ENCODE measurements at regions not wholly inside any gene's neighbourhood (a gene's known extent, or its start where the extent isn't known, plus 50 kb on each side); places are given as distances from the start of the nearest gene placed in this dataset.
A peak's percentile ranks its signal among the peaks of the same experiment; 100 is the strongest.
"Not testable (repeated sequence)": the region's sequence is repeated elsewhere in the genome, so short reads cannot be mapped to it uniquely, and the experiment has no call there.

GRCh38 chr14:88929656-88930436 is 105.4 kb downstream of the TTC8 start:
- peak in 2 of 3 donors; percentile 4 to 10 for DNase-seq

- no peak for DNase-seq
These were observed 107.1 kb downstream of the TTC8 start for GRCh38 chr14:88931321-88932110.

- DNase-seq = no peak
These were observed 108.7 kb downstream of the TTC8 start for GRCh38 chr14:88933191-88933590.

GRCh38 chr14:88934351-88934806 is 109.9 kb downstream of the TTC8 start:
- no peak for DNase-seq

- no peak for DNase-seq
These were observed 110.6 kb downstream of the TTC8 start for GRCh38 chr14:88935083-88935482.

- no peak for DNase-seq
These were observed 113.3 kb downstream of the TTC8 start for GRCh38 chr14:88937706-88938105.

- DNase-seq = peak in 1 of 3 donors; percentile 0
These were observed 116.2 kb downstream of the TTC8 start for GRCh38 chr14:88940671-88941070.

GRCh38 chr14:88941414-88941813 is 117.0 kb downstream of the TTC8 start:
- DNase-seq = no peak

GRCh38 chr14:88947646-88948598 is 123.5 kb downstream of the TTC8 start:
- no peak for DNase-seq

GRCh38 chr14:88950069-88950468 is 125.6 kb downstream of the TTC8 start:
- no peak for DNase-seq

GRCh38 chr14:88951370-88951769 is 126.9 kb downstream of the TTC8 start:
- no peak for DNase-seq

- no peak for DNase-seq
These were observed 128.4 kb downstream of the TTC8 start for GRCh38 chr14:88952901-88953300.

- DNase-seq = no peak
These were observed 131.0 kb downstream of the TTC8 start for GRCh38 chr14:88955455-88955854.

- no peak for DNase-seq
These were observed 136.0 kb downstream of the TTC8 start for GRCh38 chr14:88960496-88960895.

- DNase-seq = no peak
These were observed 136.8 kb downstream of the TTC8 start for GRCh38 chr14:88961214-88961613.

GRCh38 chr14:88962356-88962755 is 137.9 kb downstream of the TTC8 start:
- DNase-seq = no peak

- no peak for DNase-seq
These were observed 142.8 kb downstream of the TTC8 start for GRCh38 chr14:88967299-88967698.

- DNase-seq = no peak
These were observed 150.8 kb downstream of the TTC8 start for GRCh38 chr14:88975043-88975830.

GRCh38 chr14:88975926-88976325 is 151.5 kb downstream of the TTC8 start:
- no peak for DNase-seq

- not testable (repeated sequence) for DNase-seq
These were observed 156.5 kb downstream of the TTC8 start for GRCh38 chr14:88980907-88981306.

- no peak for DNase-seq
These were observed 157.5 kb downstream of the TTC8 start for GRCh38 chr14:88981948-88982347.

GRCh38 chr14:88983755-88984154 is 159.3 kb downstream of the TTC8 start:
- no peak for DNase-seq

Data from suppressor macrophage treated with lipopolysaccharide for 1 hour (primary cell).